Retinal pigment epithelial cell (primary cell): ENCODE measurements at regions not wholly inside any gene's neighbourhood (a gene's known extent, or its start where the extent isn't known, plus 50 kb on each side); places are given as distances from the start of the nearest gene placed in this dataset.

ENCODE experiments used
- DNase-seq: peaks from one replicate; pipeline ENCODE4 v3.0.0-alpha.2; 2010; ENCODE audit warnings: low read depth
- H3K4me3 ChIP-seq: 2 replicates; pipeline ENCODE4 v1.5.1; 2011; ENCODE audit warnings: mild to moderate bottlenecking, low read length, control low read depth, moderate library complexity
- TF ChIP-seq, protein P1 (sequence below): conservative IDR thresholded peaks from 2 replicates; pipeline ENCODE4 v1.5.1; 2011; ENCODE audit warnings: low read depth, low read length, control low read depth, inconsistent platforms

DNA sequence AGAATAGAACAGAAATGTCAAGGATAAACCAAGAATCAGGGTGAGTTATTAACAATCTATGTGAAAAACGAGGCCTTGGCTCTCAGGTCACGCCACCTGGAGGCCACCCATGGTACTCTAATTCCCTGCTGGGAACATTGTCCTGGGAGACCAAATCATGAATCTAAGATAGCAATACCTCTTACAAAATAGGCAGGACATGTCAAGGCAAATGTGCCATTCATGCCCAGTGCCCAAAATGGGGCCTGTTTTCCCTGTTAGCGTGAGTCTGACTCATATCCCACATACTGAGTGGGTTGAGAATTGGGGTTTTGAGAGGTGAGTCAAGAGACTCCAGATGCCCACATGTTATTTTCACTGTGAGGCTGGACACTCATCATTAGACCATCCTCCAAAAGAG lies 380.8 kb downstream of the HHIPL2 start:
- no peak overlapping the region for H3K4me3 ChIP-seq
- DNase-seq: no peak
- TF ChIP-seq, protein P1, sequence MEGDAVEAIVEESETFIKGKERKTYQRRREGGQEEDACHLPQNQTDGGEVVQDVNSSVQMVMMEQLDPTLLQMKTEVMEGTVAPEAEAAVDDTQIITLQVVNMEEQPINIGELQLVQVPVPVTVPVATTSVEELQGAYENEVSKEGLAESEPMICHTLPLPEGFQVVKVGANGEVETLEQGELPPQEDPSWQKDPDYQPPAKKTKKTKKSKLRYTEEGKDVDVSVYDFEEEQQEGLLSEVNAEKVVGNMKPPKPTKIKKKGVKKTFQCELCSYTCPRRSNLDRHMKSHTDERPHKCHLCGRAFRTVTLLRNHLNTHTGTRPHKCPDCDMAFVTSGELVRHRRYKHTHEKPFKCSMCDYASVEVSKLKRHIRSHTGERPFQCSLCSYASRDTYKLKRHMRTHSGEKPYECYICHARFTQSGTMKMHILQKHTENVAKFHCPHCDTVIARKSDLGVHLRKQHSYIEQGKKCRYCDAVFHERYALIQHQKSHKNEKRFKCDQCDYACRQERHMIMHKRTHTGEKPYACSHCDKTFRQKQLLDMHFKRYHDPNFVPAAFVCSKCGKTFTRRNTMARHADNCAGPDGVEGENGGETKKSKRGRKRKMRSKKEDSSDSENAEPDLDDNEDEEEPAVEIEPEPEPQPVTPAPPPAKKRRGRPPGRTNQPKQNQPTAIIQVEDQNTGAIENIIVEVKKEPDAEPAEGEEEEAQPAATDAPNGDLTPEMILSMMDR: peak; percentile 75

DNA sequence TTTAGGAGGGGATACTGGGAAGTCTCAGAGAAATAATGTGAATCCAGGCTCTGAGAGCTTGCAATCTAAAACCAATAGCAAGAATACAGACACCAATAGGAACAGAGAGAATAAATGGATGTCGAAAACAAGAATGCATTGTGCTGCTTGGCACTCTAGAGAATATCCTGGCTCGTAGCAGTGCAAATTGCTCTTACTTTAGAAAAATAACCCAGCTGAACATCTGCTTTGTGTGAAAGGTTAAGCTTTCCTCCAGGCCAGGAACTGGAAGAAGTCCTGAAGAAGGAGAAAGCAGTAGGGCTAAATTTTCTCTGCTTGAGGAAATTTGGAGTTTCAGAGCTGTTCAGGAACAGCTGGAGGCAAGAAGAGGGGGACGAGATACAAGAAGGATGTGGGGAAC lies 382.3 kb downstream of the HHIPL2 start:
- no peak overlapping the region for H3K4me3 ChIP-seq
- DNase-seq: no peak
- TF ChIP-seq, protein P1: no peak

DNA sequence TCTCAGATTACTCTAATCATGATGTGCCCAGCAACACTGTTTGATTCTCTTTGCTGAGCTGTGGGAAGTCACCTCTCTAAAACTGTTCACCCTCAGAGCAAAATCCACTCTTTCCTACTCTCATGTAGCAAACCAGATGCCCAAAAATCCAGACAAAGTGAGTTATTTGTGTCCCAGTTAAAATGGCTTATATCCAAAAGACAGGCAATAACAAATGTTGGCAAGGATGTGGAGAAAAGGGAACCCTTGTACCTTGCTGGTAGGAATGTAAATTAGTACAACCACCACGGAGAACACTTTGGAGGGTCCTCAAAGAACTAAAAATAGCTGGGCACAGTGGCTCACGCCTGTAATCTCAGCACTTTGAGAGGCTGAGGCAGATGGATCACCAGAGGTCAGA lies 384.0 kb downstream of the HHIPL2 start:
- TF ChIP-seq, protein P1: no peak
- DNase-seq: no peak

DNA sequence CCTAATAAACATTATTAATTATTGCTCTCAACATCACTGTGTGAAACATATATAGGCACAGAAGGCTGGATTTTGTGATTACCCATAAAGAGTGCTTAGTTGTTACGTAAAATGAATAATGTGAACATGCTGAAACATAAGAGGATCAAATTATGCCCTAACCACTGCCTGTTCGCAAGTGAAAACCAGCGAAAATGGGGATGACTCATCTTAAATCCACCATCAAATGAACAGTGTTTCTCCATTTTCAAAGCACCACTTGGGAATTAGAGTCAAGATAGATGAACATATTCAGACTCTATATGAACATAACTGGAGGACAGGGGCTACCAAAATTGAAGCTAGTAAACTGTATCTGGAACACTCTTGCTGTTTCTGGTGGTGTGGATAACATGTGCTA lies 386.2 kb downstream of the HHIPL2 start:
- TF ChIP-seq, protein P1: no peak
- DNase-seq: peak; percentile 70
- no peak overlapping the region for H3K4me3 ChIP-seq

More for the DNA sequence above, 384.0 kb downstream of the HHIPL2 start:
- H3K4me3 ChIP-seq: no peak overlapping the region

DNA sequence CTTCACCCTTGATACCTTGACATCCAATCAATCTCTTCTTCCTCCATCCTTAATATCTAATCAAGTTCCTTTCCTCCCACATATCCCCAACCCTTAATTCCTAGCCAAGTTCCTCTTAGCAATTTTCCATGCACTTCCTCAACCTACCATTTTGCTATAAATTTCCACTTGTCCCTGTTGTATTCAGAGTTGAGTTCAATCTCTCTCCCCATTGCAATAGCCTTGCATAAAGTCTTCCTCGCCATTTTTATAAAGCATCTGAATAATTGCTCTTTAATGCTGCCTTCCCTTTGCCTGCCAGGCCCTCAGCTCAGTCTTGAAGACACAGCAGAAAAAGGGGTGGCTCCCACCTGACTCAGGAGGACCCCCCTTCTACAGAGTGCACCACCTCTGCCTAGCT lies 390.3 kb downstream of the HHIPL2 start:
- TF ChIP-seq, protein P1: no peak
- no peak for DNase-seq
- no peak overlapping the region for H3K4me3 ChIP-seq

DNA sequence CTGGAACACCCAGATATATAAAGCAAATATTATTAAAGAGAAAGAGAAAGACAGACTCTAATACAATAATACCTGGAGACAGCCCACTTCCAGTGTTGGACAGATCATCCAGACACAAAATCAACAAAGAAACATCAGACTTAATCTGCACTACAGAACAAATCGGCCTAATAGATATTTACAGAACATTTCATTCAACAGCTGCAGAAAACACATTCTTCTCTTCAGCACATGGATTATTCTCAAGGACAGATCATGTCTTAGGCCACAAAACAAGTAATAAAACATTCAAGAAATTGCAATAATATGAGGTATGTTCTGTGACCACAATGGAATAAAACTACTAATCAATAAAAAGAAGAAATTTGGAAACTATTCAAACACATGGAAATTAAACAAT lies 398.3 kb upstream of the DUSP10 start:
- no peak for DNase-seq
- TF ChIP-seq, protein P1: no peak
- H3K4me3 ChIP-seq: no peak overlapping the region

DNA sequence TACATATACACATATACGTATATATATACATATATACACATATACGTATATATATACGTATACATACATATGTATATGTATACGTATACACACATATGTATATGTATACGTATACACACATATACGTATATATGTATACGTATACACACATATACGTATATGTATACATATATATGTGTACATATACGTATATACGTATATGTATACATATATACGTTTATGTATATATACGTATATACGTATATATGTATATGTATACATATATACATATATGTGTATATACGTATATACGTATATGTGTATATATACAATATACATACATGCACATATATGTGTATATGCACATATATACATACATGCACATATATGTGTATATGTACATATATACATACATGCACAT lies 396.2 kb upstream of the DUSP10 start:
- TF ChIP-seq, protein P1: no peak
- no peak for DNase-seq
- no peak overlapping the region for H3K4me3 ChIP-seq
